HG02763 (cell line): ENCODE measurements at regions not wholly inside any gene's neighbourhood (a gene's known extent, or its start where the extent isn't known, plus 50 kb on each side); places are given as distances from the start of the nearest gene placed in this dataset.
"Not testable (repeated sequence)": the region's sequence is repeated elsewhere in the genome, so short reads cannot be mapped to it uniquely, and the experiment has no call there.

Experiments
- ATAC-seq: cut with Tn5 transposase; IDR thresholded peaks from one replicate; pipeline ENCODE4 v1.9.1; 2021; ENCODE audit warnings: mild to moderate bottlenecking, moderate library complexity; ENCODE audit not compliant: unreplicated experiment

- ATAC-seq = no peak
Measured at GRCh38 chr7:82701949-82702348, 258.4 kb upstream of the CACNA2D1 start.

- ATAC-seq = no peak
Measured at GRCh38 chr7:82700741-82701140, 257.2 kb upstream of the CACNA2D1 start.

- ATAC-seq = no peak
Measured at GRCh38 chr7:82699773-82700186, 256.2 kb upstream of the CACNA2D1 start.

GRCh38 chr7:82697897-82698296 lies 254.3 kb upstream of the CACNA2D1 start:
- no peak for ATAC-seq

GRCh38 chr7:82696631-82697030 lies 253.1 kb upstream of the CACNA2D1 start:
- no peak for ATAC-seq

GRCh38 chr7:82694022-82694421 lies 250.4 kb upstream of the CACNA2D1 start:
- ATAC-seq = no peak

GRCh38 chr7:82690929-82691328 lies 247.4 kb upstream of the CACNA2D1 start:
- ATAC-seq = no peak

GRCh38 chr7:82685214-82685613 lies 241.6 kb upstream of the CACNA2D1 start:
- no peak for ATAC-seq

- no peak for ATAC-seq
Measured at GRCh38 chr7:82678716-82679115, 235.1 kb upstream of the CACNA2D1 start.

- no peak for ATAC-seq
Measured at GRCh38 chr7:82678259-82678658, 234.7 kb upstream of the CACNA2D1 start.

GRCh38 chr7:82677493-82677892 lies 233.9 kb upstream of the CACNA2D1 start:
- ATAC-seq = no peak

GRCh38 chr7:82676777-82677463 lies 233.3 kb upstream of the CACNA2D1 start:
- ATAC-seq = no peak

- ATAC-seq = no peak
Measured at GRCh38 chr7:82675396-82675795, 231.8 kb upstream of the CACNA2D1 start.

GRCh38 chr7:82674268-82674667 lies 230.7 kb upstream of the CACNA2D1 start:
- ATAC-seq = no peak

GRCh38 chr7:82672078-82672477 lies 228.5 kb upstream of the CACNA2D1 start:
- ATAC-seq = no peak

- ATAC-seq = no peak
Measured at GRCh38 chr7:82669141-82669540, 225.6 kb upstream of the CACNA2D1 start.

GRCh38 chr7:82668676-82669075 lies 225.1 kb upstream of the CACNA2D1 start:
- no peak for ATAC-seq

GRCh38 chr7:82665966-82666507 lies 222.5 kb upstream of the CACNA2D1 start:
- no peak for ATAC-seq

- ATAC-seq = no peak
Measured at GRCh38 chr7:82655965-82656364, 212.4 kb upstream of the CACNA2D1 start.

- ATAC-seq = not testable (repeated sequence)
Measured at GRCh38 chr7:82650095-82650494, 206.5 kb upstream of the CACNA2D1 start.

- no peak for ATAC-seq
Measured at GRCh38 chr7:82633592-82633991, 190.0 kb upstream of the CACNA2D1 start.

- ATAC-seq = no peak
Measured at GRCh38 chr7:82631998-82632397, 188.4 kb upstream of the CACNA2D1 start.

- ATAC-seq = no peak
Measured at GRCh38 chr7:82629583-82629982, 186.0 kb upstream of the CACNA2D1 start.
